ENCODE measurements at regions not wholly inside any gene's neighbourhood (a gene's known extent, or its start where the extent isn't known, plus 50 kb on each side); places are given as distances from the start of the nearest gene placed in this dataset.

GRCh38 chr10:64449603-64450002 lies 928.4 kb downstream of the REEP3 start:
- no peak for FAIRE-seq

- FAIRE-seq: no peak
Measured at GRCh38 chr10:64450312-64450711, 929.1 kb downstream of the REEP3 start.

DNA sequence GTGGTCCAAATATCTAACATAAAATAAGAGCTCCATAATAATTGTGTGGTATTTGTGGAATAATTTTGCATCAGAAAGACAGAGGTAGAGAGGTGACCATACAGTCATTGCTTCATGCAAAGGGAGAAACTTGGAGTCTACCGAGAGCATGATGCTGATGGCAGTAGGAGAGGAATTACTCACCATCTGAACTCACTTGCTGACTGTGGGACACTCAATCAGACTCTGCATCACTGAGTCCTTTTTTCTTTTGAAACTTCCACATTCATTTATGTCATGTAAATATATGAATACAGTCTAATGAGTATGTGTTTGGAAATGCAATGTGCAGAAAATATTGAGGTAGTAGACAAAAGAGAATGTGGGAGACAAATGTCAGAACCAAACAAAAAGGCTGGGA lies 933.8 kb downstream of the REEP3 start:
- no peak for FAIRE-seq

- no peak for FAIRE-seq
Measured at GRCh38 chr10:64458306-64458705, 937.1 kb downstream of the REEP3 start.

- no peak for FAIRE-seq
Measured at GRCh38 chr10:64463406-64463805, 942.2 kb downstream of the REEP3 start.

- FAIRE-seq: no peak
Measured at GRCh38 chr10:64465653-64466052, 944.5 kb downstream of the REEP3 start.

GRCh38 chr10:64468219-64468618 lies 947.0 kb downstream of the REEP3 start:
- FAIRE-seq: no peak

GRCh38 chr10:64476506-64476905 lies 955.3 kb downstream of the REEP3 start:
- FAIRE-seq: no peak

GRCh38 chr10:64477791-64478190 lies 956.6 kb downstream of the REEP3 start:
- no peak for FAIRE-seq

DNA sequence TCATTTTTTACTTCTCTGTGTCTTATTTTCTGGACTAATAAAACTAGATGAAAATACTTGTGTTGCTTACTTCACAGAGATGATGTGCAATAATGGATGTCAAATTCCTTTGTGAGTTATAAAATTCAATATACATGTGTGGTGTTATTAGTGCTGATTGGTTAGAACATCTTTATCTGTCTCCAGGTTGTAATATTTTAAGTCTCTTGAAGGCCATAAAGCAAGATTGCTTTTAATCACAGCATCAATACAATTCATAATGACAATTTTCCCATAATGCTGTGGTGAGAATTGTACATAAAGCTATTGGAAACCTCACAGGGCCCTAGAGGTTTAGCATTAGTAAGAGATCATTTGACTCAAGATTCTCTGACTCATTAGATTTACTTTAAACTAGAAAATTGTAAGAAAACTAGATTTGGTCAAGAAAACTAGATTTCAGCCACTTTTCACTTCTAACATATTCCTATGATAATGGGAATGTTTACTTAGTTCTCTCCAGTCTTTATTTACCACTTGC lies 963.7 kb downstream of the REEP3 start:
- FAIRE-seq: no peak

- no peak for FAIRE-seq
Measured at GRCh38 chr10:64486149-64486548, 964.9 kb downstream of the REEP3 start.

DNA sequence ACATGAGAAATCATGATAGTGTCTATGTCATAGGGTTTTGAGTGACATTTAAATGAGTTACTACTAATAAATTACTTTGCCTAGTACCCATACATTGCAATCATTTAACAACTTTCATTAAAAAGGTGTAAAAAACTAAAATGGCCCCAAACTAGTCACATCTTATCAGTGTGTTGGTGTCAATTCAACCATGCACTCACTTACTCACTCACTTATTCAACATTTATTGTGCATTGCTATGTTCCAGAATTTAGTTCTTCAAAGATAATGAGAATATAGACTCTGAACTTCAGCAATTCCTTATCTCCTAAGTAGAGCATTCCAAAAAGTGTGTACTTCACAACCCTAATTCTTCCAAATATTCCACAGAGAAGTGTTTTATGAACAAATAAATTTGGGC lies 965.7 kb downstream of the REEP3 start:
- FAIRE-seq: no peak

DNA sequence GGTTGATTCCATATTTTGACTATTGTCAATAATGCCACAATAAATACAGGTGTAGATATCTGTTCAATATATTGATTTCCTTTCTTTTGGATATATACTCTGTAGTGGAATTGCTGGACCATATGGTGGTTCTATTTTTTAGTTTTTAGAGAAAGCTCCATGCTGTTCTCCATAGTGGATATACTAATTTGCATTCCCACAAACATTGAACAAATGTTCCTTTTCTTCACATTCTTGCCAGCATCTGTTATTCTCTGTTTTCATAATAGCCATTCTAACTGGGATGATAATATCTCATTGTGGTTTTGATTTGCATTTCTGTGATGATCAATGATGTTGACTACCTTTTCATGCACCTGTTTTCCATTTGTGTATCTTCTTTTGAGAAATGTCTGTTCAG lies 973.7 kb downstream of the REEP3 start:
- no peak for FAIRE-seq

DNA sequence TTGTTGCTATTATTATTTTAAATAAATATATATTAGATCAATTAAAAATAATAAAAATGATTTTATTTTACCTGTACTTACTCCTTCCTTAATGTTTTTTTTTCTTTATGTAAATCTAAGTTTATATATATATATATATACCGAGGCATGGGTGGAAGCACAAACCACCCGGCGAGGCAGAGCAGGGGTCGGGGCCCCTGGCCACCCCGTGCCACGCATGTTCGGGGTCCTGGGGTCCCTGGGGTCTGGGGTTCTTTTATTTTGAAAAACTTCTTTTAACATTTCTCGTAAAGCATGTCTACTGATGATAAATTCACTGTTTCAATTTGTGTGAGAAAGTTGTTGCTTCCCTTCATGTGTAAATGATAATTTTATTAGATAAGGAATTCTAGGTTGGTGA lies 976.1 kb downstream of the REEP3 start:
- no peak for FAIRE-seq

DNA sequence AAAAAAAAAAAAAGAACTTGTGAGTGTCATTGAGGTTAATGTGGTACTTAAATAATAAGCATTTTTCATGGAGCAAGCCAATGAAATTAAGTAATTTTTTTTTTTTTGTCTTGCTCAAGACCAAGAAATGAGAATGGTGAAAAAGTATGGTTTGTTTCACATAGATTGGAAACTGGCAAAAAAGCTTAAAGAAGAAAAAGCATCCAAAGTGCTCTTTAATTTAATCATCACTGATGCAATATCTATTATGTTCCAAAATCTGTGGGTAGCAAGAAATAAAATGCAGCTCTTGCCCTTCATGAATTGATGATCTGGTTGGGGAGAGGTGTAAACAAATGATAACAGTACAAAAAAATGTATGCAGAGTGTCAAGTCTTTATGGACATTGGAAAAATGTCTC lies 980.6 kb downstream of the REEP3 start:
- FAIRE-seq: no peak

DNA sequence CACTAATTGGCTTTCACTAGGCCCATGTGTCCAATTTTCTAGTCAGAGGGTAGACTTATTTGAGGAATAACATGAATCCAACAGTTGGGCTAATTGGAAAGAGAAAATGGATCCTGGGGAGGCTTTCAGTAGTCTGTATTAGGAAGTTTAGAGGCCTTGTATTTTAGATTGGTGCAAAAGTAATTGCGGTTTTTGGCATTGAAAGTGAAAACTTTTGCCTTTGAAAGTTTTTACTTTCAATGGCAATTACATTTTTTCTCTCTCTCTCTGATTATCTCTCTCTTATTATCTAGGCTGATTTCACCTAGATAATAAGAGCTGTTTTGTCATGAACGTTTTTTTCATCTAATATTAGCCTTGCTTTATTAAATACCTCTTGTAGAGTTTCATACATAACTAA lies 981.7 kb downstream of the REEP3 start:
- FAIRE-seq: no peak

- no peak for FAIRE-seq
Measured at GRCh38 chr10:64503429-64503828, 982.2 kb downstream of the REEP3 start.

GRCh38 chr10:64505501-64505900 lies 984.3 kb downstream of the REEP3 start:
- FAIRE-seq: no peak

GRCh38 chr10:64506963-64507362 lies 985.8 kb downstream of the REEP3 start:
- no peak for FAIRE-seq

GRCh38 chr10:64507651-64508028 lies 986.4 kb downstream of the REEP3 start:
- no peak for FAIRE-seq

DNA sequence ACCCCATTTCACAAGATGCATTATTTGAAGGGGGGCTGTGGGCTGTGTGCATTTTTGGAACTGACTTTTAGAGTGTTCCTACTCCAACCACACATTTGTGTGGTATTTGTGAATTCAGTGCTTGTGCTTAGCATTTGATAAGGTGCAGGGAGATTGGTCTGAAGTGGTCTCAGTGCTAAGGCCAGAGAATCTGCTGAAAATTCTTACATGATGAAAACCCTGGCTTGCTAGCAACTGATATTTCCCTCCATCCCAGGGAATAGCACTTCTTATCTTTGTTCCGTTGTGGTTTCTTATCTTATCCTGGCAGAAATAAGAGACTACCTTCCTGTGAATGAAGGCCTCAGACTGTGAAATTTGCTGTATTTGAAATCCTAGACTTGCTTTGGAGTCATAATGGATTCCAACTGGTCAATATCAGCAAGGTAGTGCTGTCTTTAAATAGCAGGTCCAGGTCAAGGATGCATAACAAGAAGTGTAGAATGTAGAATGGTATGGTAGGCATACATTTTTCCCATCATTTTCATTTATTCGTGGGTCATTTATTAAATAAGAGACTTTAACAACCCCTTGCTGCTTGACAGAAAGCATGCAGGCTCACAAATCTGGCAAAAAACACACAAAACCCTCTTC lies 986.9 kb downstream of the REEP3 start:
- FAIRE-seq: no peak

- FAIRE-seq: no peak
Measured at GRCh38 chr10:64515970-64516699, 994.9 kb downstream of the REEP3 start.

DNA sequence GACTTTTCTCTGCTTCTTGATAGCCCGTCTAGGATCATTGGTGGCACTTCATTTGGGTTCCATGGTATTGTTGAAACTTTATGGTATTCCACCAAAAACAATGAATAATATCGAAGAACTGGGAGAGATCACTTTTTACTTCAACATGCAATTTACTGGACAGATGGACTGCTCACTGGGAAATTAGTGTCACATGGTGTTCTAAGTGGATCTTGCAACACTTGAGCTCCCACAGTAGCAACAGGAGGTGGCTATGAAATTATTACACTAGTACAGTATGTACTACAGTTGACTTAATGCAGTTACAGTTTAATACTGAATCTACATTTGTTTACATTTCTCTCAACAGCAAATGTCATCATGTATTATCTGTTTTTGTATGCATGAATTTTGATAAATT lies 997.3 kb downstream of the REEP3 start:
- no peak for FAIRE-seq

GRCh38 chr10:64519427-64519826 lies 998.2 kb downstream of the REEP3 start:
- no peak for FAIRE-seq

DNA sequence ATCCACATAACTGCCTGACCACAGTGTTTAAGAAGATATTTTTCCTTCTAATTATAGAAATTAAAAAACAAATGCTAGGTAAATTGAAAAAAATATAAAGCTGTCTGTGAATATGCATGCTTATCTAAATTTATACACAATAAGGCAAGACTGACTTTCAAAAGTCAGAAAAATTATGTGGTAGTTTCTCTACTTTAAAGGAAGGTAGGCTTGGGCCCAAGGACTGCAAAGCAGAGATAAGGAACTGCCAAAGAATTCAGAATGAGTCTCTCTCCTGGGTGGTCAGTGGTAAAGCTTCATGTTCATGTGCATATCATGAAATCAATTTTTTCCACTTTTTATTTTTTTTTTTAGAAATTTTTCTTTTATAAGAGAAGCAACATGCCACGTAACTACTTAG lies 998.6 kb downstream of the REEP3 start:
- no peak for FAIRE-seq

All from islet of Langerhans (tissue), 1 donor.